ENCODE measurements at regions not wholly inside any gene's neighbourhood (a gene's known extent, or its start where the extent isn't known, plus 50 kb on each side); places are given as distances from the start of the nearest gene placed in this dataset.

DNA sequence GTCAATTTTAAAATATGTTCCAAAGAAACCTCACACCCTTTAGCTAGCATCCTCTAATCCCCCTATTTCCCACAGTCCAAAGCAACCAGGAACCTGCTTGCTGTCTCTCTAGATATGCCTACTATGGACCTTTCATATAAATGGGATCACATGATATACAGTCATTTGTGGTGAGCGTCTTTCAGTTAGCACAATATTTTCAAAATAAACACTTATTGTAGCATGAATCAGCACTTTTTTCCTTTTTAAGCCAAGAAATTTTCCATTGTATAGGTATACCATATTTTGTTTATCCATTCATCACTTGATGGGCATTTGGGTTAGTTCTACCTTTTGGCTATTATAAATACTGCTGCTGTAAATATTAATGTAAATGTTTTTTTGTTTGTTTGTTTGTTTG is 223.0 kb upstream of the DOK6 start:
- ATAC-seq, result no peak
- Mint-ChIP-seq H3K4me3 (no peak overlapping the region), H3K27ac (no peak overlapping the region), H3K27me3 (no peaks in the 10 kb centered on the region), H3K9me3 (peaks cover 3% of the 10 kb centered on the region), H3K4me1 (no peaks in the 10 kb centered on the region), H3K36me3 (no peaks in the 10 kb centered on the region)

DNA sequence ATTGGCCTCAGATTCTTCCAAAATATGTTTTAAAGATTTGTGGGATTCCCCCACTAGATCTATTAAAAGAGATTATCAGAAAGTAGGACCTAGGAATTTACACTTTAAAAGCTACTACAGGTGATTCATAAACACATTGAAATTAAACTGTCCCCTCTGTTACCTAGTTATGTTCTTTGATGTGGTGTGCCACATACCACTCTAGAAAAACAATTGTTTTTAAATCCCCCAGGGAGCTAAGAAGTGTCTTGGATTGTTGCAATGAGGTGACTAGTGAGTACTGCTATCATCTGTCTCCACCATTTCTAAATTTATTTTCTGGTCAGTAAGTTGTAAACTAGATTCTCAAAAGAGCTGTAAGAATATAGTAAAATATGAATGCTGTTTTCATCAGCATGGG is 214.5 kb upstream of the DOK6 start:
- no peaks in the 10 kb centered on the region for H3K27me3 Mint-ChIP-seq

DNA sequence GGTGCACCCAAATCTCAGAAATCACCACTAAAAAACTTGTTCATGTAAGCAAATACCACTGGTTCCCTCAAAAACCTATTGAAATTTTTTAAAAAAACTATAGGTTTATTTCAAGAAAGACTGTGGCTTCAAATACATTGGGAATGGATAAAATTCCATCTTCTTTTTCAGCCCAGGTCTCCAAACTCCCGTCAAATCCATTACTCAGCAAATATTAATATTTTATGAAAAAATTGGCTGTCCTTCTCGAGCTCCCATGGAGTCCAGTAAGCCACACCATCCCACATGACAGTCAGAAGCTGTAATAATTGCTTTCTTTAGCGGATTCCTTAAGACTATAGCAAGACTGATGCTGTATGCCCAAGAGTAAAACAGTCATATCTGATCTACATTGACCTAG is 204.4 kb upstream of the DOK6 start:
- Mint-ChIP-seq H3K4me3 (no peak overlapping the region), H3K27ac (no peak overlapping the region), H3K9me3 (no peaks in the 10 kb centered on the region), H3K27me3 (no peaks in the 10 kb centered on the region), H3K4me1 (no peaks in the 10 kb centered on the region), H3K36me3 (no peaks in the 10 kb centered on the region)
- no peak for ATAC-seq

More for the DNA sequence above, 214.5 kb upstream of the DOK6 start:
- no peaks in the 10 kb centered on the region for H3K9me3 Mint-ChIP-seq
- ATAC-seq, result no peak
- no peak overlapping the region for H3K27ac Mint-ChIP-seq
- H3K4me1 Mint-ChIP-seq, result no peaks in the 10 kb centered on the region
- no peak overlapping the region for H3K4me3 Mint-ChIP-seq
- no peaks in the 10 kb centered on the region for H3K36me3 Mint-ChIP-seq

DNA sequence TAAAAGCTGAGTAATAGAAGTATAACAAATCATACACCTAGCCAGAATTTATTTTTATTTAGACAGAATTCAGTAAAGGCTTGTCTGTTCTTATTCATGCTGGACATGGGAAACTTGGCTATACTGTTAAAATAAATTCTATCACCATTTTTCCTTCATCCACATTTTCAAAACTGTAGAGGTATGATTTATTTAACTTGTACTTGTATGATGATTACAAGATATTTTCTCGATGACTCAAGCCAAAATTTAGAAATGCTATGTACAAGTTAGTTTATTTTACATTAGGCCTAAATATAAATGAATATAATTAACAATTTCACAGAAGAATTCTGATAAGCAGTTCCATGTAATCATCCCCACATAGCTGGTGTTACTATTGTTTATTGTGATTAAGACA is 194.8 kb upstream of the DOK6 start:
- Mint-ChIP-seq H3K9me3 (peaks cover 6% of the 10 kb centered on the region), H3K27me3 (no peaks in the 10 kb centered on the region), H3K36me3 (no peaks in the 10 kb centered on the region), H3K4me3 (no peak overlapping the region), H3K27ac (no peak overlapping the region), H3K4me1 (no peaks in the 10 kb centered on the region)
- ATAC-seq, result no peak

DNA sequence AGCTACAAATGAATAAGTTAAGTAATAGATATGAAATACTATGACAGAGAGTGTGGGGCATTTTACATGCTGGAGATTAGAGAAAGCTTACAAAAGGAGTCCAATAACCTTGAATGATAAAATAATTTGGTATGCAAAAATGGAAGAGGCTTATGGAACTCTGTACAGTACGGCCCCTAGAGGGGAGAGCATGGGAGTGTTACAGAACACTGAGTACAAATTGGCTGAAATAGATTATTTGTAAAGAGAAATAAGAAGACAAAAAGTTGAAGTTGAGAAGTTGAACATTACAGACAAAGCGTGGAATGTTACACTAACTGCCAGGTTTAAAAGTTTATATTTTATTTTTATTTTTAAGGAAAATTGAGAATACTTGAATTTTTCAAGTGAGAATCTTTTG is 192.1 kb upstream of the DOK6 start:
- no peak for ATAC-seq
- H3K27me3 Mint-ChIP-seq, result no peaks in the 10 kb centered on the region
- no peak overlapping the region for H3K4me3 Mint-ChIP-seq
- no peaks in the 10 kb centered on the region for H3K36me3 Mint-ChIP-seq
- peaks cover 3% of the 10 kb centered on the region for H3K9me3 Mint-ChIP-seq
- no peak overlapping the region for H3K27ac Mint-ChIP-seq
- no peaks in the 10 kb centered on the region for H3K4me1 Mint-ChIP-seq

DNA sequence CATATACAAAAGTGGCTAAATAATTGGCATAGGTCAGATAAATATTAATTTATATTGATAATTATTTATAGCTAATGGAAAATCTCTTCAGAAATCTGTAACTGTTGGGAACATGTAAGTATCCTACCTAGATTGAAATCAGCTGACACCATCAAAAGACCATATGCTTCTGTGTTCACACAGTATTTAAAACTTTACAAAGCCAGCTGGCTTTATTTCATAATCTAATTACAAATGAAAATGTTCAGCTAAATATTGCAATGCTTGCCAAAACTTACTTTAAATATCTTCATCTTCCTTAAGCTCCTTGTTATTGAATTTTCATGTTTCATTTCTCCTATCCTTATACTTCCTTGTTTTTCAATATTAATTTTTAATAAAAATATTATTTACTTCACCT is 190.9 kb upstream of the DOK6 start:
- ATAC-seq, result no peak
- Mint-ChIP-seq H3K36me3 (no peaks in the 10 kb centered on the region), H3K4me1 (no peaks in the 10 kb centered on the region), H3K9me3 (peaks cover 3% of the 10 kb centered on the region), H3K27me3 (no peaks in the 10 kb centered on the region), H3K4me3 (no peak overlapping the region), H3K27ac (no peak overlapping the region)

DNA sequence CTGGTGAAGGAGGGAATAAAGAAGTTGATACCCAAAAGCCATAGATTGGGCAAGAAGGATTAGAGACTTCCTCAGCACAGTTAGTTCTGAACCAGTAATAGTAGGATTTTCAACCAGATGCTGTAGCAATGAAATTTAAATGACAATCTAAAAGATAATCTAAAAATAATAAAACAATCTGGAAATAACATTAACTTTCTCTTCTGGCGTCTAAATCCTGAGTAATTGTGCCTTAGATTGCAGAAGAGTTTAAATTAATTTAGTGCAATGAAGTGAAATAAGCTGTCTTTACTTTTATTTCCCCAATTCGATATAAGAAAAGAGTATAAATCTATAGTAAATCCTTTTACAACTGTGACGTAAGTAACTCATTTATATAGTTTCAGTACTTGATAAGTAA is 186.8 kb upstream of the DOK6 start:
- H3K27me3 Mint-ChIP-seq, result no peaks in the 10 kb centered on the region
- H3K27ac Mint-ChIP-seq, result no peak overlapping the region
- no peaks in the 10 kb centered on the region for H3K9me3 Mint-ChIP-seq
- no peak overlapping the region for H3K4me3 Mint-ChIP-seq
- ATAC-seq, result no peak
- H3K36me3 Mint-ChIP-seq, result no peaks in the 10 kb centered on the region
- no peaks in the 10 kb centered on the region for H3K4me1 Mint-ChIP-seq

DNA sequence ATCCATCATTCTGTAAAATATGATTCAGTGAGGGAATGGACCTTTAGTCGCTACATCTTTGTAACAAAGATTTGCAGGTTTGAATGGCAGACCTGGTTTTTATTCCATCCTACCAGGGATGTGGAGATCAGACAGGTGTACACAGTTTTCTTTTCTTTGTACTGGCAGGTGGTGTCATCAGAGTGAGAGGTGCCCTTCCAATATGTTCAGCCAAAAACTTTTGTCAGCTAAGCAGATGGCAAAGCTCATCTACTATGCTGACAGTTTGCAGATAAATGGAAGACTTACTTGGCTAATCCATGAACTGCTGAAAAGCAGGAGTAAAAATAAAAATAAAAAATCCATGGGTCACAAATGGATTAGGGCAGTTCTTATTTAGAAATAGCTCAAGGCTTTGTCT is 185.5 kb upstream of the DOK6 start:
- Mint-ChIP-seq H3K36me3 (no peaks in the 10 kb centered on the region), H3K9me3 (no peaks in the 10 kb centered on the region), H3K27me3 (no peaks in the 10 kb centered on the region), H3K27ac (no peak overlapping the region), H3K4me1 (no peaks in the 10 kb centered on the region), H3K4me3 (no peak overlapping the region)
- ATAC-seq, result no peak

DNA sequence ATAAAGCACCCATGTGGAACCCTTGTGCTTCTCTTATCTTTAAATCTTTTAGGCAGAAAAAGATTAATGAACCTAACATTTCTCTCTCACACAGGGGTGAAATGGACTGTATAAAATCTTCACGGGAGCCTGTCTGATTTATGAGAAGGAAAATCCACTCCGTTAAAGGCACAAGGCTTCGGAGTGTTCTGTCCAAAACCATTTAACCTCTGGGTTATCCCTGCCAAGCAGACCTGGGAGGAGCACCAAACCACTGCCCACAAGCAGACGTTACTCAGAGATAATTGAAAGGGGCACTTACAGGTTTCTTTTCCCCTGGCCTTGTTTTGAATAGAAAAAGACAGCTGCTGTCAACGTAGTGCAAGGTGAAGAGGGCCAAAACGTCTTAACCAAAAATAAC is 184.4 kb upstream of the DOK6 start:
- Mint-ChIP-seq H3K4me3 (no peak overlapping the region), H3K27ac (no peak overlapping the region), H3K36me3 (no peaks in the 10 kb centered on the region), H3K4me1 (no peaks in the 10 kb centered on the region), H3K27me3 (no peaks in the 10 kb centered on the region), H3K9me3 (no peaks in the 10 kb centered on the region)
- no peak for ATAC-seq

DNA sequence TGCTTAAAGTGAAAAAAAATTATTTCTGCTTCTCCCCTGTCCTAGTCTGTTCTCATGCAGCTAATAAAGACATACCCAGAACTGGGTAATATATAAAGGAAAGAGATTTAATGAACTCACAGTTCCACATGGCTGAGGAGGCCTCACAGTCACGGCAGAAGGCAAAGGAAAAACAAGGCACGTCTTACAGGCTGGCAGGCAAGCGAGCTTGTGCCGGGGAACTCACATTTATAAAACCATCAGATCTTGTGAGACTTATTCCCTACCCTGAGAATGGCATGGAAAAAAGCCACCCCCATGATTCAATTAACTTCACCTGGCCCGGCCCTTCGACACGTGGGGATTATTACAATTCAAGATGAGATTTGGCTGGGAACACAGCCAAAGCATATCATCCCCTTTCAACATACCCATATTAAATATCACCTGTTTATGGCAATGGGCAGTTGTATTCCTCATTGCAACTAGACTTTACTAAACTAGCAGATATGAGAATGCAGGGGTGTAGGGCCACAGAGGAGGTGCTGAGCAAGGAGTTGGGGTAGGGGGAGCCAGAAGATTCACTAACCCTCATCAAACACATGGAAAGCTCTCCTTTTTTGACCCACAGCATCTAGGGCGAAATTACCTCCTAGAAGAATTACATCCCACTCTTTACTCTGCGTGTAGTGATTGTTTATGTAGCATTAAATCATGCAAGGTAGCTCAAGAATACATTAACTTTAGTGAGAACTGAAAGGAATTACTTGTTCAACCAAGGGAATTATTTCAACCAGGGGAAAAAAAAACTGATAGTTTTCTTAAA is 183.3 kb upstream of the DOK6 start:
- Mint-ChIP-seq H3K27me3 (no peaks in the 10 kb centered on the region), H3K9me3 (no peaks in the 10 kb centered on the region), H3K36me3 (no peaks in the 10 kb centered on the region), H3K27ac (no peak overlapping the region), H3K4me1 (no peaks in the 10 kb centered on the region), H3K4me3 (no peak overlapping the region)
- ATAC-seq, result no peak

DNA sequence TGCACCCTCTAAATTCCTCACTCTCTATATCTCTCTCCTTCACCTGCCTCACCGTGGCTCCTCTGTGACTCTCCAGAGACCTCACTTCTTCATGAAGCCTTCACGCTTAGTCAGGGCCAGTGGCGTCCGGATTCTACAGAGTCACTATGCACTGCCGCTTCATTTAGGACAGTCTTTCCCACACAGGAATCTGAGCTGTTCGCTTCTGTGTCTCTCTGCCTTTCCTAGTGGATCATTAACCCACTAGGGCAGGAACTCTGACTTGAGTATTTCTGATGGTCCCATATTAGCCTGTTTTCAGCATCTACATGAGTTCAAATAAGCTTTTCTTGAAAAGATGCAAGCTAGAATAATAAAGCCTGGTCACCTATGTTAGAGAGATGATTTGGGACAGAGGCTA is 180.2 kb upstream of the DOK6 start:
- H3K4me3 Mint-ChIP-seq, result no peak overlapping the region
- H3K27me3 Mint-ChIP-seq, result no peaks in the 10 kb centered on the region
- no peaks in the 10 kb centered on the region for H3K4me1 Mint-ChIP-seq
- no peak for ATAC-seq
- no peaks in the 10 kb centered on the region for H3K9me3 Mint-ChIP-seq
- no peaks in the 10 kb centered on the region for H3K36me3 Mint-ChIP-seq
- no peak overlapping the region for H3K27ac Mint-ChIP-seq

DNA sequence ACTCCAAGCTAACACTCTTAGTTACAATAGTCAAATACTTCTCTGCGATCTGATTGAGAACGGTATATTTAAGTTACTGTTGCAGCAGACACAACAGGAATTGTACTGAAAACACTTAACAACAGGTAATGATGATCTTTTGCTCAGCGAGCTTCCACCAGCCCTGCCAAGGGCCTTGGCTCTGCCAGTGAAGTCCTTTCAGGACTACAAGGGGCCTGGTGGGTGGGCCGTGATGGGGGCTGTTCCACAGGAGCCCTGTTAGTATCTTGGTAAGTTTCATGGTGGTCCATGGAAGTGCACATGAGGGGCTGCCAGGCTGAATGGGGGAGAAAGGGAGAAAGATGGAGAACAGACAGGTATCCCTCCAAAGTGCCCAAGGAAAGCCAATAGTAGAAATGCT is 178.6 kb upstream of the DOK6 start:
- H3K36me3 Mint-ChIP-seq, result no peaks in the 10 kb centered on the region
- no peak overlapping the region for H3K27ac Mint-ChIP-seq
- no peaks in the 10 kb centered on the region for H3K27me3 Mint-ChIP-seq
- ATAC-seq, result no peak
- no peaks in the 10 kb centered on the region for H3K9me3 Mint-ChIP-seq
- no peak overlapping the region for H3K4me3 Mint-ChIP-seq
- H3K4me1 Mint-ChIP-seq, result no peaks in the 10 kb centered on the region

DNA sequence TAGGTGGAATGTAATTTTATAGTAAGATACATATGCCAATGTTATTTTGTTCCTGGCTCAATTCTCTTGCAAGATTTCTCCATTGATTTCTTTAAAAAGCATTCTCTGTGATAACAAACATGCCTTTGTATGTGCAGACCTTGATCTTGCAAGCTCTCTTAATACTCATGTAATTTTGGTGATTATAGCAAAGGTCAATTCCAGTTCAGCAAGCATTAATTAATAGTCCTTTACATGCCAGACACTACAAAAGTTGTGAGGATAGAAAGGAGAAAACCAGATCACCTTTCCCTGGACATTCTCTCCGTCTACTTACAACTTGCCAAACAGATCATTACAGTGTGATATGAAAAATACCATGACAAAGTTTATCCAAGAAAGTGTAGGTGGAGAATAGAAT is 173.7 kb upstream of the DOK6 start:
- no peaks in the 10 kb centered on the region for H3K36me3 Mint-ChIP-seq

DNA sequence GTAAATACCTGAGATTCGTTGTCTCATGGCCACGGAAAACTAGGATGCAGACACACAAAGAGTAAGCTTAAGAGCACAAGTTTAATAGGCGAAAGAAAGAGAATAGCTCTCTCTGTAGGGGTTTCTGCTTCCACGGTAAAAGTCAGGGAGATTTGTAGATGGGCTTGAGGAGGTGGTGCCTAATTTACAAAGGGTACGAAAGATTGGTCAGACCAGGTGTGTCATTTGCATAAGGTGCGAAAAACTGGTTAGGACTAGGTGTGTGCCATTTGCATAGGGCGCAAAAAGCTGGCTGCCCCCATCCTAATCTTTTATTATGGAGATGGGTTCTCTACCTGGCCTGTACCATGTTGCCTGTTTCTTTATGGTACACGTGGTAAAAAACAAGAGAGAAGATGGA is 170.5 kb upstream of the DOK6 start:
- Mint-ChIP-seq H3K9me3 (peaks cover 2% of the 10 kb centered on the region), H3K36me3 (no peaks in the 10 kb centered on the region), H3K27ac (no peak overlapping the region), H3K4me1 (no peaks in the 10 kb centered on the region), H3K4me3 (no peak overlapping the region), H3K27me3 (no peaks in the 10 kb centered on the region)
- ATAC-seq, result no peak

More for the DNA sequence above, 173.7 kb upstream of the DOK6 start:
- Mint-ChIP-seq H3K4me1 (no peaks in the 10 kb centered on the region), H3K27ac (no peak overlapping the region), H3K4me3 (no peak overlapping the region), H3K27me3 (no peaks in the 10 kb centered on the region), H3K9me3 (peaks cover 2% of the 10 kb centered on the region)
- ATAC-seq, result no peak

DNA sequence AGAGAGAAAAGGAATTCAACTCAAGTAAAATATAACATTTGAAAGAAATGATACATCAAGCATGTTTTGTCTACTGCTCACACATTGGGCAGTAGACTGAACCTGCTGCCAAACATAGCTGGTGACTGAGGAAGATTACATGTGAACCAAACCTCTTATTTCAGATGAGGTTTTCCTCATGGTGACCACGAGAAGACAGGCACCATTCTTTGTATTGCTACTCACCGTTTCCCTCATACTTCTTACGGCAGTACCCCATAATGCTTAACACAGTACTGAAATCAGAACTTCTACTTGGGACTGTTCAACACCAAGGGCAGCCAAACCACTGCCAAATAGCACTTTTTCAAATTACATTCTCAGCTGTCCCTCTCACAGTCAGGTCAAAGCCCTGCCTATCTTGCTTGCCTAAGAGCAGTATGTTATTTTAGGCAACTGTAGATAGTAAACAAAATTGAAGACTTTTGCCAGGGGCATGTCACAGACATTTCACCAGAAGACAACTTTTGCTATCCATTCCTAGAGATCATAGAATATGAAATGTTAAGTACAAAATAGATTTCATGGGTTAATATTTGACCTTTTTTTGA is 167.1 kb upstream of the DOK6 start:
- no peak for ATAC-seq
- Mint-ChIP-seq H3K27me3 (no peaks in the 10 kb centered on the region), H3K27ac (no peak overlapping the region), H3K36me3 (no peaks in the 10 kb centered on the region), H3K9me3 (no peaks in the 10 kb centered on the region), H3K4me3 (no peak overlapping the region), H3K4me1 (no peaks in the 10 kb centered on the region)

DNA sequence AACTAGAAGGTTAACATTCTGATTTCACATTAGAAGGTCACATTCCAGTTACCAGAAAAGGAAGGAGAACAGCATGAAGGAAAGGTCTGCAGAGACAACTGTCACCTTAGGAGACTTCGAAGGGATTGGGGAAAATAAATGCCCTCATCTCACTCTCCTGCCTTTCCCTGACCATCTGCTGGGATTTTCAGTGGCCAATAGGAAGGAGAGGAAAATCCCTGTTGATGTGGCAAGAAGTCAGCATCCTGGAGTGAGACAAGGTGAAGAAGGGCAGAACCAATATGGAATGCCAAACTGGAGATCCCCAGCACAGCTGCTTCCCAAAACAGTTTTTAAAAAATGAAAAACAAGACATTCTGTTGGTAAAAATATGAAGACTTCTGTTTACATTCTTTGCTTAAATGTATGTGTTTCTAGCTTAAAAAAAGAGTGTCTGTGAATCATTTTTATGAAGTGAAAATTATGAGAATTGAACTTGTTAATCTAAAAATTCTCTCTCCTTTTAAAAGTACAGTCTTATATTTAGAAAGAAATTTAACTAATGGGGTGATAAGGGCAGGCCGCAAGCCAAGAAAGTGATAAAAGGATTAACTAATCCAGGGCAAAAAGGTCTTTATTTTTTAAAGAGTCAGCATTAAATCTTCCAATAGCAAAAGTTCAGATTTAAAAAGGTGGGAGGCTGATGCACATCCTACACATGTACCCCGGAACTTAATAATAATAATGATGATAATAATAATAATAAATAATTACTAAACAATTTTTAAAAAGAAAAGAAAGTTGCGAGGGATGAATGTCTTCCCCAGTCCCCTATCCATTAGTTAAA is 160.6 kb upstream of the DOK6 start:
- Mint-ChIP-seq H3K27me3 (no peaks in the 10 kb centered on the region), H3K4me3 (no peak overlapping the region), H3K4me1 (no peaks in the 10 kb centered on the region), H3K27ac (no peak overlapping the region), H3K36me3 (no peaks in the 10 kb centered on the region), H3K9me3 (no peaks in the 10 kb centered on the region)
- no peak for ATAC-seq
